ENCODE measurements at regions not wholly inside any gene's neighbourhood (a gene's known extent, or its start where the extent isn't known, plus 50 kb on each side); places are given as distances from the start of the nearest gene placed in this dataset.
"Not testable (repeated sequence)": the region's sequence is repeated elsewhere in the genome, so short reads cannot be mapped to it uniquely, and the experiment has no call there.

- no peaks in the 10 kb centered on the region for H3K36me3 Mint-ChIP-seq (ENCODE audit: low read depth)
- no peak overlapping the region for H3K27ac Mint-ChIP-seq
- no peak for ATAC-seq
- peaks cover 50% of the 10 kb centered on the region for H3K27me3 Mint-ChIP-seq
- H3K4me1 Mint-ChIP-seq = no peaks in the 10 kb centered on the region
- no peaks in the 10 kb centered on the region for H3K9me3 Mint-ChIP-seq
- H3K4me3 Mint-ChIP-seq = no peak overlapping the region
- DNase-seq = no peak
These were observed 151.7 kb downstream of the FOXL1 start for GRCh38 chr16:86730086-86730485.

DNA sequence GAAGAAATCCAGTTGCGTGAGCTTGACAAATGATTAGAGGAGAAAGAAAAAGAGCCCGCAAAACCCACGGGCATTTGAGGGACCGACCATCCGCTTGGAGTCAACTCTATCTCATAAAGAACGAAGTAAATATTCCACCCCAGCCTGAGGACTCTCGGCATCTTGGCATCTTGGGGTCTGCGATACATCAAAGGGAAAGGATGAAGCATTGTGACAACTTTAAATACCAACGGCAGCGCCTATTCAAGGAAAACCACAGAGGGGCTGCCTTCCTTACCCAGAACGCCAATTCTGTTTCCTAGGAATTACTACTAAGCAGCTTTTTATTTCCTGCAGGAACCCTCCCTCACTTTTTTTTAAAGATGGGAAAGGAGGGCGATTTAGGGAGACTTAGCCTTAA, 152.2 kb downstream of the FOXL1 start:
- DNase-seq = no peak
- no peak overlapping the region for H3K4me3 Mint-ChIP-seq
- peaks cover 46% of the 10 kb centered on the region for H3K27me3 Mint-ChIP-seq
- H3K36me3 Mint-ChIP-seq (ENCODE audit: low read depth) = no peaks in the 10 kb centered on the region
- no peak for ATAC-seq
- H3K9me3 Mint-ChIP-seq = no peaks in the 10 kb centered on the region
- H3K27ac Mint-ChIP-seq = no peak overlapping the region
- H3K4me1 Mint-ChIP-seq = no peaks in the 10 kb centered on the region

GRCh38 chr16:86732621-86733295, 154.4 kb downstream of the FOXL1 start:
- no peak for ATAC-seq
- peaks cover 47% of the 10 kb centered on the region for H3K27me3 Mint-ChIP-seq
- no peak for DNase-seq
- H3K4me3 Mint-ChIP-seq = no peak overlapping the region
- H3K36me3 Mint-ChIP-seq (ENCODE audit: low read depth) = no peaks in the 10 kb centered on the region
- no peaks in the 10 kb centered on the region for H3K4me1 Mint-ChIP-seq
- H3K9me3 Mint-ChIP-seq = no peaks in the 10 kb centered on the region
- H3K27ac Mint-ChIP-seq = no peak overlapping the region

DNA sequence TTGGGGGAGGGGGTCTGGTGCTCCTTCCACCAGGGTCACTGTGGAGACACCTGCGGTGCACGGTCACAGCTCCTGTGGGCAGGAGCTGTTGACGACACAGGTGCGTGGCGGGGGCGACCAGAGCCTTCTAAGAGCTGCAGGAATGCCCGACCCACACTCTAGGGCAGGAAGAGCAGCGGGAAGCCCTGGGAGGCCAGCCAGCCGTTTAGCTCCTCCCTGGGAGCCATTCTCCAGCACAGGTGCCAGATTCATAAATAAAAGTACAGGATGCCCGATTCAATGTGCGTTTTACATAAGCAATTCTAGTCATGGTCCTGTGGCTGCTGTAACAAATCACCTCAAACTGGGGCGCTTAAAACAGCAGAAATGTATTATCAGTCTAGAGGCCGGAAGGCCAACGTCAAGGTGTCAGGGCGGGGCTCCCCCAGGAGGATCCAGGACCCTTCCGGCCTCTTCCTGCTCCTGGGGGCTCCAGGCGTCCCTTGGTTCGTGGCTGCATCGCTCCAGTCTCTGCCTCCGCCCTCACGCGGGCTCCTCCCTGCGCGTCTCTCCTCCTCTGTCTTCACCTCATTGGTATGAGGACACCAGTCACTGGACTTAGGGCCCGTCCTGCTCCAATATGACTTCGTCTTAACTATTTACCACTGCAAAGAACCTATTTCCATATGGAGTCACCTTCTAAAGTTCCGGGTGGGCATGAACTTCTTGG, 155.4 kb downstream of the FOXL1 start:
- Mint-ChIP-seq H3K27me3 (peaks cover 46% of the 10 kb centered on the region), H3K4me3 (no peak overlapping the region), H3K27ac (no peak overlapping the region), H3K9me3 (no peaks in the 10 kb centered on the region), H3K36me3 (ENCODE audit: low read depth) (no peaks in the 10 kb centered on the region), H3K4me1 (no peaks in the 10 kb centered on the region)
- ATAC-seq (no peak), DNase-seq (no peak)

DNA sequence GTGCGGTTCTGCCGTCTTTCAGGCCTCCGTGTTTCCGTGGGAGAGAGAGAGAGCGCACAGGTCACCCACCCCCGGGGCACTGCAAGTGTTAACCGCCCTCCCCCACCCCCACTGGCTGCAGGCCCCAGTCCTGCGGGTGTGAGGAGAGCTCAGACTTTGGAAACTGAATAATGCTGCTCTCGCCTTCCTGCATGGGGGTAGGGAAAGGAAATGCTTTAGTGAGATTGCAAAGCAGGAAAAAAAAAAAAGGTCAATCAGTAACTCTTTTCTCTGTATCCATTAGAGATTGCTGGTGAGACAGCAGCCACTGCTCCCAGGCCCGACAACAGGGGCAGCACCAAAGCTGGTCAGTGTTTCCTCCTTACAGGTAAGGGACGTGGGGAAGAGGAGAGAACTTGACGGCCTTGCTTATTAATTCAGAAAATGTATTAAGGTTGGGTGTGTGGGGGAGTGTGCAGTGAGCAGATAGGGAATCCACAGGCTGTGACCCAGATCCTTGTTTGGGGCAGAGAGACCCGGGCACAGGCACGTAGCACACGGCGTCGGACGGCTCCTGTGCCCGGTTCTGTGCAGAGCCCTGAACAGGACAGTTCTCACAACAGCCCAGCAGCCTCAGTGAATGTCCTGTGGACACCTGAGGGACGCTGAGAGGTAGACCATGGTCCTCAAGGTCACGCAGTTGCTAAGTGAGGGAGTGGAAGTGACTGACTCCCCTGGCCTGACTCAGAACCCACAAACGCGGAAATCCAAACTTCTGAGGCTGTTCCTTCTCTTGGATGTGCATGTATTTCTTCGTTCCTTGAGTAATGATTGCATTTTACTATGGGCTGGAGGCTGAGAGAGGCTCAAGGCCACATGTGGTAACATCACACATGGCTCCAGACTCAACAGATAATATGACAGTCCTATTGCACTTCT, 156.5 kb downstream of the FOXL1 start:
- Mint-ChIP-seq H3K27ac (no peak overlapping the region), H3K27me3 (peaks cover 56% of the 10 kb centered on the region), H3K4me3 (no peak overlapping the region), H3K36me3 (ENCODE audit: low read depth) (no peaks in the 10 kb centered on the region), H3K4me1 (no peaks in the 10 kb centered on the region), H3K9me3 (no peaks in the 10 kb centered on the region)
- no peak for DNase-seq
- no peak for ATAC-seq

- H3K36me3 Mint-ChIP-seq (ENCODE audit: low read depth) = no peaks in the 10 kb centered on the region
- H3K27ac Mint-ChIP-seq = no peak overlapping the region
- H3K4me3 Mint-ChIP-seq = no peak overlapping the region
- DNase-seq = no peak
- H3K4me1 Mint-ChIP-seq = peaks cover 3% of the 10 kb centered on the region
- peaks cover 58% of the 10 kb centered on the region for H3K27me3 Mint-ChIP-seq
- ATAC-seq = no peak
- no peaks in the 10 kb centered on the region for H3K9me3 Mint-ChIP-seq
These were observed 157.4 kb downstream of the FOXL1 start for GRCh38 chr16:86735727-86736126.

DNA sequence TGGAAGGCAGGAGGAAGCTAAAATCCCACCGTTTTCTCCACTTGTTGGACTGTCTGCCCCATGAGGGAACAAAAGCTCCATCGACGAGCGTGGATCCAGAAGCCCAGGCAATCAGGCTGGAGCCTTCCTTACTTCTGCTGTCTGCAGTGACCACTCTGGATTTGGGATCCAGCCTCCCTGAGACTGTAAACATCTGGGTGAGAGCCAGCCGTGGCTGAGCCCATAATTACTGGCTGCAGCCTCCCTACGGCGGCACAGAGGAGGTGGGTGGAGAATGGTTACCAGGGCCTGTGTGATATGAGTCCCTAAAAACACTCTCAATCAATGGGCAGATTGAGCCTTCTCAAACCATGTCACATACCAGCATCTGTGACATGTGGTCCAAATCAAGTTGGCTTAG, 158.2 kb downstream of the FOXL1 start:
- H3K27ac Mint-ChIP-seq = no peak overlapping the region
- H3K9me3 Mint-ChIP-seq = no peaks in the 10 kb centered on the region

DNA sequence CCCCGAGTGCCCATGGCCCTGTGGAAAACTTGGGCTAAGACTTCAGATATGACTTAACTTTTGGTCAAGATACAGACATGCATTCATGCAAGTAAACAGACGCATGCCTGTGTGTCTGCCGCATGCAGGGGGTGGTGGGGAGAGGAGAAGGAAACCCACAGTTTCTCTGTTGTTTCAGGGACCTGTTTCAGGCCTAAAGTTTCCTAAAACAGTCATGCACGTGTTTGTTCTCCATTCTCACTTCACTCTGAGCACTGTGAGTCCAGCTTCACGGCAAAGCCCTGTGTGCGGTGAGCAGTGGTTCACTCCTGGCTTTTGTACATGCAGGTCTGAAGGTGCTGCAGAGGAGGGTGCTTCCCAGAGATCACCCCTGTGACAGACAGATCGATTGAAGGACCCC, 158.7 kb downstream of the FOXL1 start:
- DNase-seq = no peak
- ATAC-seq = no peak
- Mint-ChIP-seq H3K27me3 (peaks cover 60% of the 10 kb centered on the region), H3K4me1 (peaks cover 10% of the 10 kb centered on the region), H3K9me3 (no peaks in the 10 kb centered on the region), H3K27ac (no peak overlapping the region), H3K36me3 (ENCODE audit: low read depth) (no peaks in the 10 kb centered on the region), H3K4me3 (no peak overlapping the region)

More for the DNA sequence above, 158.2 kb downstream of the FOXL1 start:
- peaks cover 9% of the 10 kb centered on the region for H3K4me1 Mint-ChIP-seq
- no peak overlapping the region for H3K4me3 Mint-ChIP-seq
- H3K36me3 Mint-ChIP-seq (ENCODE audit: low read depth) = no peaks in the 10 kb centered on the region
- H3K27me3 Mint-ChIP-seq = peaks cover 60% of the 10 kb centered on the region
- ATAC-seq (no peak), DNase-seq (no peak)

- DNase-seq; H3K27ac Mint-ChIP-seq; H3K9me3 Mint-ChIP-seq; H3K4me3 Mint-ChIP-seq; H3K36me3 Mint-ChIP-seq (ENCODE audit: low read depth); H3K4me1 Mint-ChIP-seq; ATAC-seq: not testable (repeated sequence)
- H3K27me3 Mint-ChIP-seq = peaks cover 55% of the 10 kb centered on the region
These were observed 160.0 kb downstream of the FOXL1 start for GRCh38 chr16:86738322-86738721.

DNA sequence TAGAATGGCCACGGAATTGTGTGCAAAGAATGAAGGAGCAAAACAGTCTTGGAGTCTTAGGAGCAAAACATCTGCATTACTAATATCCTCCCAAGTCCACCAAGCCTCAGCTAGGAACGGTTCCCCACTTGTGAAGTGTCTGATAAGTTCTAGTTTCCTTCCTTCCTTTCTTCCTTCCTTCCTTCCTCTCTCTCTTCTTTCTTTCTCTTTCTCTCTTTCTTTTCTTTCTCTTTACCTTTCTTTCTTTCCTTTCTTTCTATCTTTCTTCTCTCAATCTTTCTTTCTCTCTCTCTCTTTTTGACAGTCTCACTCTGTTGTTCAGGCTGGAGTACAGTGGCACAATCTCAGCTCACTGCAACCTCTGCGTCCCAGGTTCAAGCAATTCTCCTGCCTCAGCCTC, 160.8 kb downstream of the FOXL1 start:
- DNase-seq (no peak), ATAC-seq (no peak)
- Mint-ChIP-seq H3K4me3 (no peak overlapping the region), H3K27me3 (peaks cover 52% of the 10 kb centered on the region), H3K27ac (no peak overlapping the region), H3K9me3 (no peaks in the 10 kb centered on the region), H3K36me3 (ENCODE audit: low read depth) (no peaks in the 10 kb centered on the region), H3K4me1 (peaks cover 10% of the 10 kb centered on the region)

- ATAC-seq (no peak), DNase-seq (no peak)
- no peaks in the 10 kb centered on the region for H3K36me3 Mint-ChIP-seq (ENCODE audit: low read depth)
- peaks cover 46% of the 10 kb centered on the region for H3K27me3 Mint-ChIP-seq
- no peaks in the 10 kb centered on the region for H3K9me3 Mint-ChIP-seq
- no peak overlapping the region for H3K27ac Mint-ChIP-seq
- H3K4me3 Mint-ChIP-seq = no peak overlapping the region
- peaks cover 10% of the 10 kb centered on the region for H3K4me1 Mint-ChIP-seq
These were observed 161.5 kb downstream of the FOXL1 start for GRCh38 chr16:86739808-86740207.

GRCh38 chr16:86740298-86740697, 161.9 kb downstream of the FOXL1 start:
- no peak for ATAC-seq
- Mint-ChIP-seq H3K9me3 (no peaks in the 10 kb centered on the region), H3K27me3 (peaks cover 45% of the 10 kb centered on the region), H3K4me1 (peaks cover 10% of the 10 kb centered on the region), H3K36me3 (ENCODE audit: low read depth) (no peaks in the 10 kb centered on the region), H3K4me3 (no peak overlapping the region), H3K27ac (no peak overlapping the region)
- DNase-seq = no peak

DNA sequence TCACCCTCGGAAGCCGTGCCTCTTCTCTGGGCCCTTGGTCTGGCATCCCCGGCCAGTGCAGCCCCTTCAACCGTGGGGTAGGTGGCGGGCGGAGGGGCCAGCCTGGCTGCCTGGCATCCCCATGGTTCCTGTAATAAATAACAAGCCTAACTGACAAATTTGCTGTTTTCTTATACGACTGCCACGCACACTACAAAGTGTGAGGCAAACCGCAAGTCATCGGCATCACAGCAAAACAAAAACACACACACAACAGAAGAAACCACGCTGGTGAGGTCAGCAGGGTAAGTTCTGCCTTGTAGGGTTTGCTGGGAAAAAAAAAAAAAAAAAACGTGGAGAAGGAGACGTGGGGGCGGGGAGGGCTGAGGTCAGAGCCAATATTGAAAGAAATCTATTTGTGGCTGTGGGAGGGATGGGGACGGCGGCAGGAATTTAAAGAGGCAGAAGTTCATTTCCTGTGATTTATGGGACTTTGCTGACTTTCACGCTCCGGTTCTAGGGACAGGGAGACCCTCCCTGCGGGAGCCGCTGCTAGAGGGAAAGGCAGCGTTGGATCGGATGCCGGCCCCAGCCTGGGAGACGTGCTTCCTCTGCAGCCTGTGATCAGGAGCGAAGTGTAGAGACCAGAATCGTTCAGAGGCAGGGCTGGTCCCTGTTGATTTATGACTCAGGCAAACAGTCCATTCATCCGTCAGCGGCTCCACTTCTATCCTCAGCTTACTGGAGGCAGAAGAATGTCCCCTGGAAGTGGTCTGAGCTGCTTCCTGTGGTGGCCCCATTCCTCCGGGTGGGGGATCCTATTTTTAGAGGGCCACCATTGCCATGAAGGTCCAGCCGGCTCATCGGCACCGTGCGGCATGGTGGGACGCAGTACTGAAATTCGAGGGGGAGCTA, 162.8 kb downstream of the FOXL1 start:
- H3K27ac Mint-ChIP-seq = no peak overlapping the region
- peaks cover 49% of the 10 kb centered on the region for H3K27me3 Mint-ChIP-seq
- peak overlapping the region; percentile 32 for H3K4me3 Mint-ChIP-seq

DNA sequence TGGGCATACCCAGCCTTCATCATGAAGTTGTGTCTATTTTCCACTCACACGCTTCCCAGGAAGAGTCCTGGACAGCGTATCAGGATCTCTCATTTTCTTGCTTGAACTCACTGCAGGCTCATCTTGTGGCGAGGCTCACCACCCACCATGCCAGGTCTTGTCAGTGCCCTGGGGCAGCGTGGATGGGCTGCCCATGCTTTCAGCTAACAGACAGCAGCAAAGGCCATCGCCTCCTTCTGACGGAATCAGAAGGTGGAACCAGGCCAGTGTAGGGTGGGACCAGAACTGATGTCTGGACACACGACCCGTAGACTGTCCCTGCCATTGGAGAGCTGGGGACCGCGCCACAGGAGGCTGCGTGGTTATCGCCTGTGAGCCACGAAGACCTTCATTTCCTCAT, 169.4 kb downstream of the FOXL1 start:
- Mint-ChIP-seq H3K4me1 (no peaks in the 10 kb centered on the region), H3K36me3 (ENCODE audit: low read depth) (no peaks in the 10 kb centered on the region), H3K27me3 (peaks cover 8% of the 10 kb centered on the region), H3K9me3 (no peaks in the 10 kb centered on the region), H3K27ac (no peak overlapping the region), H3K4me3 (no peak overlapping the region)
- DNase-seq (no peak), ATAC-seq (no peak)

More for the DNA sequence above, 162.8 kb downstream of the FOXL1 start:
- no peaks in the 10 kb centered on the region for H3K9me3 Mint-ChIP-seq
- ATAC-seq (no peak), DNase-seq (no peak)
- peaks cover 10% of the 10 kb centered on the region for H3K4me1 Mint-ChIP-seq
- H3K36me3 Mint-ChIP-seq (ENCODE audit: low read depth) = no peaks in the 10 kb centered on the region

Data from activated naive CD8-positive, alpha-beta T cell treated with anti-CD3 and anti-CD28 coated beads, Interleukin-2, amount 50 U/mL, for 24 hours (primary cell).